Gastroesophageal sphincter (tissue), 3 donors: ENCODE measurements at regions not wholly inside any gene's neighbourhood (a gene's known extent, or its start where the extent isn't known, plus 50 kb on each side); places are given as distances from the start of the nearest gene placed in this dataset.

Source experiments
- CTCF ChIP-seq, 4 experiments: fragments of 200-600 bp in 2 of 4; fragments of 450-650 bp in 2 of 4; sonication (generic) in 1 of 4; IDR thresholded peaks; one replicate each; pipeline ENCODE4 v1.5.1; 2017 to 2019; ENCODE audit warnings: antibody characterized with exemption in 4 of 4, mild to moderate bottlenecking in 2 of 4, moderate library complexity in 2 of 4
- EP300 ChIP-seq: sonication (generic); formaldehyde crosslinking; IDR thresholded peaks from one replicate; pipeline ENCODE4 v1.6.1; 2017; ENCODE audit warnings: antibody characterized with exemption, mild to moderate bottlenecking
- POLR2AphosphoS5 ChIP-seq: sonication (generic); formaldehyde crosslinking; IDR thresholded peaks from one replicate; pipeline ENCODE4 v1.6.1; 2017; ENCODE audit warnings: antibody characterized with exemption

GRCh38 chr18:70454704-70455322 is 166.0 kb downstream of the SOCS6 start:
- TF ChIP-seq CTCF (IDR thresholded peaks at IDR 0.05) (peak; percentile 46 to 74 (median 56)), EP300 (no peak), POLR2AphosphoS5 (no peak)
